Mucosa of descending colon (tissue), 3 donors: ENCODE measurements at regions not wholly inside any gene's neighbourhood (a gene's known extent, or its start where the extent isn't known, plus 50 kb on each side); places are given as distances from the start of the nearest gene placed in this dataset.
A peak's percentile ranks its signal among the peaks of the same experiment; 100 is the strongest.

Experiments
- ATAC-seq: fragments of 200-7000 bp; cut with Tn5 transposase; one replicate; pipeline ENCODE4 v1.9.1; 2020; ENCODE audit warnings: mild to moderate bottlenecking, moderate library complexity
- DNase-seq, 3 donors: peaks; one replicate each; pipeline ENCODE4 v3.0.0-alpha.2; 2020
- H3K36me3 ChIP-seq: fragments of 200-600 bp; one replicate; pipeline ENCODE4 v1.8.0; 2021; ENCODE audit warnings: low read depth, mild to moderate bottlenecking
- H3K4me1 ChIP-seq: fragments of 200-600 bp; one replicate; pipeline ENCODE4 v1.8.0; 2021; ENCODE audit warnings: low read depth, mild to moderate bottlenecking
- H3K4me3 ChIP-seq: fragments of 200-600 bp; one replicate; pipeline ENCODE4 v1.8.0; 2021; ENCODE audit warnings: mild to moderate bottlenecking
- H3K9me3 ChIP-seq: fragments of 200-600 bp; one replicate; pipeline ENCODE4 v1.8.0; 2021; ENCODE audit warnings: mild to moderate bottlenecking
- CTCF ChIP-seq: fragments of 200-600 bp; IDR thresholded peaks from one replicate; pipeline ENCODE4 v1.8.0; 2022; ENCODE audit warnings: antibody characterized with exemption, mild to moderate bottlenecking
- intact Hi-C, 2 donors: fragments of 100-400 bp; cut with DNase I in 1 of 2; cut with micrococcal nuclease in 1 of 2; formaldehyde crosslinking; loops; one replicate each; pipeline versions ENCODE4 v1.11.0 to v1.11.1; 2022; cut with DNase I, micrococcal nuclease
- donor health status: DM: no; HTN: no; CAD: no; lungs with moderate emphysema.
- donor health status: DM: no; HTN: no; CAD: no.
- donor health status: DM: no; HTN: yes; CAD: no.

GRCh38 chr17:77361986-77362620 is 221.3 kb downstream of the SEC14L1 start:
- Histone ChIP-seq H3K9me3 (no peaks in the 10 kb centered on the region), H3K4me1 (peaks cover 21% of the 10 kb centered on the region), H3K4me3 (no peak overlapping the region), H3K36me3 (no peaks in the 10 kb centered on the region)
- no peak for ATAC-seq
- no peak for TF ChIP-seq CTCF
- intact Hi-C loops = no loop called here
- DNase-seq = no peak

GRCh38 chr17:77363821-77364361 is 223.1 kb downstream of the SEC14L1 start:
- H3K4me3 ChIP-seq = no peak overlapping the region
- intact Hi-C loops = no loop called here
- no peak for ATAC-seq
- no peaks in the 10 kb centered on the region for H3K9me3 ChIP-seq
- no peak for TF ChIP-seq CTCF
- H3K4me1 ChIP-seq = peaks cover 22% of the 10 kb centered on the region
- no peaks in the 10 kb centered on the region for H3K36me3 ChIP-seq
- peak in 1 of 3 donors; percentile 36 for DNase-seq

- peaks cover 22% of the 10 kb centered on the region for H3K4me1 ChIP-seq
- H3K4me3 ChIP-seq = no peak overlapping the region
- no peaks in the 10 kb centered on the region for H3K36me3 ChIP-seq
- intact Hi-C loops = no loop called here
- DNase-seq (peak in 1 of 3 donors; percentile 24), ATAC-seq (no peak)
- H3K9me3 ChIP-seq = no peaks in the 10 kb centered on the region
- no peak for TF ChIP-seq CTCF
Measured at GRCh38 chr17:77364381-77364911, 223.7 kb downstream of the SEC14L1 start.

DNA sequence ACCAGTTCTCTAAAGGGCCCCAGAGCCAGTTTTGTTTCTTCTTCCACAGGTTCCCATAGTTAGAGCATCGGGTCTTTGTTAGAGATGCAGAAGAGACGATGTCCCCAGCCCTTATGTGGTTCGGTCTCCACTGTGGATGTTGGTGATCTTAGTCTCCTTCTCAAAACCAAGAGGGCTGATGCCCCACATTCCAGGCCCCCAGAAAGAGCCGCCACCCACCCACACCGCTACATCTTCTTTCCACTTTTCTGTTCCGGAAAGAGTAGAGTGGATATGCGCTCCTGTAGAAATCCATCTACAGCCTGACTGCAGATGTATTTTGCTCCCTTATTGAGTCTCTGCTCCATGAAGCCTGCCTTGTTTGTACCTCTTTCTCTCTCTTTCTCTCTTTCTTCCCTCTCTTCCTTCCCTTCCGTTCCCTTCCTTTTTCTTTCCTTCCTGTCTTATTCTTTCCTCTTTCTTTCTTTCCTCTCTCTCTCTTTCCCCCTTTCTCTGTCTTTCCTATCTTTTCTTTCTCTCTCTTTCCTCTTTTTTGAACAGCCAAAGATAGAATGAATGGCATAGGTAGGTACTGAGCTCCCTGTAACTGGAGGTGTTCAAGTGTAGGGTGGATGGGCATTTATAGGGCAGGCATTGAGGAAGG is 224.3 kb downstream of the SEC14L1 start:
- ATAC-seq (no peak), DNase-seq (no peak)
- TF ChIP-seq CTCF = no peak
- peaks cover 22% of the 10 kb centered on the region for H3K4me1 ChIP-seq
- intact Hi-C loops = no loop called here
- no peaks in the 10 kb centered on the region for H3K36me3 ChIP-seq
- H3K9me3 ChIP-seq = no peaks in the 10 kb centered on the region
- H3K4me3 ChIP-seq = no peak overlapping the region

GRCh38 chr17:77365584-77366186 is 224.9 kb downstream of the SEC14L1 start:
- TF ChIP-seq CTCF = no peak
- no peaks in the 10 kb centered on the region for H3K36me3 ChIP-seq
- H3K4me3 ChIP-seq = no peak overlapping the region
- peaks cover 26% of the 10 kb centered on the region for H3K4me1 ChIP-seq
- peak; percentile 62 to 73 (median 70) for DNase-seq
- H3K9me3 ChIP-seq = no peaks in the 10 kb centered on the region
- ATAC-seq = peak; percentile 87
- intact Hi-C loops = no loop called here
